ENCODE measurements at regions not wholly inside any gene's neighbourhood (a gene's known extent, or its start where the extent isn't known, plus 50 kb on each side); places are given as distances from the start of the nearest gene placed in this dataset.

DNA sequence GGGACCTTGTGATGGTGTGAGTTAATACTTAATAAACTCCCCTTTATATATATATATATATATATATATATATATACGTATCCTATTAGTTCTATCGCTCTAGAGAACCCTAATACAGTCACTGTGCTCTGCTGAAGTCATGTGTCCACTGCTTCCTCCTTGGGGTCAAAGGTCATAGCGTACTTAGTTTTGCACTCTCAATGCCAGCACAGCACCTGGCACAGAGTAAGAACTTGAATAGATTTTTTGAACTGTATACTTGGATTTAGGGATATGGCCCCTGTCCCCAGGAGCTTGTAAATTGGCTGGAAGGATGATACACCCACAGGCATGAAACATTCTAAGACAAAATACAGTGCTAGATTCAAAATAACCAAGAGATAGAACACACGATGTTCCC lies 58.9 kb upstream of the PLXNA4 start:
- TF ChIP-seq, protein P1, sequence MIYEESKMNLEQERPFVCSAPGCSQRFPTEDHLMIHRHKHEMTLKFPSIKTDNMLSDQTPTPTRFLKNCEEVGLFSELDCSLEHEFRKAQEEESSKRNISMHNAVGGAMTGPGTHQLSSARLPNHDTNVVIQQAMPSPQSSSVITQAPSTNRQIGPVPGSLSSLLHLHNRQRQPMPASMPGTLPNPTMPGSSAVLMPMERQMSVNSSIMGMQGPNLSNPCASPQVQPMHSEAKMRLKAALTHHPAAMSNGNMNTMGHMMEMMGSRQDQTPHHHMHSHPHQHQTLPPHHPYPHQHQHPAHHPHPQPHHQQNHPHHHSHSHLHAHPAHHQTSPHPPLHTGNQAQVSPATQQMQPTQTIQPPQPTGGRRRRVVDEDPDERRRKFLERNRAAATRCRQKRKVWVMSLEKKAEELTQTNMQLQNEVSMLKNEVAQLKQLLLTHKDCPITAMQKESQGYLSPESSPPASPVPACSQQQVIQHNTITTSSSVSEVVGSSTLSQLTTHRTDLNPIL (CRISPR knock-in tag; IDR thresholded peaks at IDR 0.05; ENCODE audit: low read depth): no peak
- TF ChIP-seq ZFP3 (CRISPR knock-in tag; IDR thresholded peaks at IDR 0.05) (no peak), BACH2 (CRISPR knock-in tag; IDR thresholded peaks at IDR 0.05; ENCODE audit: borderline replicate concordance) (no peak), PPARA (CRISPR knock-in tag; IDR thresholded peaks at IDR 0.05; ENCODE audit: borderline replicate concordance) (no peak), ESRRG (CRISPR knock-in tag; IDR thresholded peaks at IDR 0.05) (no peak)
- TF ChIP-seq, protein P2, sequence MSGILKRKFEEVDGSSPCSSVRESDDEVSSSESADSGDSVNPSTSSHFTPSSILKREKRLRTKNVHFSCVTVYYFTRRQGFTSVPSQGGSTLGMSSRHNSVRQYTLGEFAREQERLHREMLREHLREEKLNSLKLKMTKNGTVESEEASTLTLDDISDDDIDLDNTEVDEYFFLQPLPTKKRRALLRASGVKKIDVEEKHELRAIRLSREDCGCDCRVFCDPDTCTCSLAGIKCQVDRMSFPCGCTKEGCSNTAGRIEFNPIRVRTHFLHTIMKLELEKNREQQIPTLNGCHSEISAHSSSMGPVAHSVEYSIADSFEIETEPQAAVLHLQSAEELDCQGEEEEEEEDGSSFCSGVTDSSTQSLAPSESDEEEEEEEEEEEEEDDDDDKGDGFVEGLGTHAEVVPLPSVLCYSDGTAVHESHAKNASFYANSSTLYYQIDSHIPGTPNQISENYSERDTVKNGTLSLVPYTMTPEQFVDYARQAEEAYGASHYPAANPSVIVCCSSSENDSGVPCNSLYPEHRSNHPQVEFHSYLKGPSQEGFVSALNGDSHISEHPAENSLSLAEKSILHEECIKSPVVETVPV (CRISPR knock-in tag; IDR thresholded peaks at IDR 0.05): no peak
